Posterior vena cava (tissue), 2 donors: ENCODE measurements at regions not wholly inside any gene's neighbourhood (a gene's known extent, or its start where the extent isn't known, plus 50 kb on each side); places are given as distances from the start of the nearest gene placed in this dataset.

Experiments used
- DNase-seq: peaks from one replicate; pipeline ENCODE4 v3.0.0-alpha.2; 2020; ENCODE audit warnings: low spot score
- intact Hi-C, 2 donors: fragments of 100-400 bp; cut with DNase I; formaldehyde crosslinking; loops; one replicate each; pipeline versions ENCODE4 v1.14.1 to v1.14.2; 2022 to 2023
- donor health status: DM: yes; HTN: yes; CAD: no.
- donor health status: DM: yes; HTN: yes; CAD: no.

DNA sequence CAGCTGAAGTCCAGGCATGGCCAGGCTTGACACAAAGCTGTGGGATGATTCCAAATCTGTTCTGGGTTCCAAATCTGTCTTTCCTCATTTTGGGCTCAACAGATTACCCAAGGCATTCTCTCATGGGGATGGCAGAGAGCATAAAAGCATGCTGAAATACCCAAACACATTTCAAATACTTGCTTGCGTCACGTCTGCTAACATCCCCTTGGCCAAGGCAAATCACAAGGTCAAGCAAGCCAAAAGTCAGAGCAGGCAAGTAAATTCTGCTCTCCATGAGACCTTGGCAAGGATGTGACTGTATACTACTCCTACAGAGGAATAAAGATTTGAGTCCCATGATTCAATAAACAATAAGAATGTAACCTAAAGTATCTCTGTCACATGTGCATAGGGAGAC, 306.7 kb downstream of the EPB41L4A start:
- intact Hi-C loops, result no loop called here
- DNase-seq, result no peak

DNA sequence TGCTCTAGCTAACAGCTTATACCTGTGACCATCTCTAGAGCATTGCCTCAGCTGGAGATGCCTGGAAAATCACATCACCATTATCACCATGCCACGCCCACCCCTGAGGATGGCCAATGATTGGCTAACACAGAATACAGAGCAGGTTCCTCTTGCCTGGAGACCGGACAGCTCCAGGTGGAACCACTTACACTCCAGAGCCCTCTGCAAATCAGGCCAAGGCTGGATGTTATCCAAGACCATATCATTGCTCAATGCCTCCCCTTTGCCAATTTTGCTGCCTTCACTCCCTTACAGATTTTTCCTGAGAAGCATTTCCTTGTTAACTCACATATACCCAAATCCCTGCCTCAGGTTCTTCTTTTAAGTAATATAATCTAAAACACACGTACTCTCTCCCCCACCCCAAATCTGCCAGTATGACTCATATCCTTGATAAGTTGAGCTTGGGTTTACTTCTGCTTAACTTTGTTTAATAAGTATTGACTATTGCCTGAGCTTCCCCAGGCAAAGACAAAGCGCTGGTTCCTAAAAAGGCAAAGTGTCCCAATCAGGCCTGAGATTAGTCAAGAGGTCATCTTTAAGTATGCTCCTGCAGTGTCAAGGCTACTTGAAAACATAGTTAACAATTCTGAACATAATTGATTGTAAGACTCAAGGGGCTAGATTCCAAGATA, 309.6 kb downstream of the EPB41L4A start:
- peak; percentile 72 for DNase-seq
- intact Hi-C loops, result no loop called here

DNA sequence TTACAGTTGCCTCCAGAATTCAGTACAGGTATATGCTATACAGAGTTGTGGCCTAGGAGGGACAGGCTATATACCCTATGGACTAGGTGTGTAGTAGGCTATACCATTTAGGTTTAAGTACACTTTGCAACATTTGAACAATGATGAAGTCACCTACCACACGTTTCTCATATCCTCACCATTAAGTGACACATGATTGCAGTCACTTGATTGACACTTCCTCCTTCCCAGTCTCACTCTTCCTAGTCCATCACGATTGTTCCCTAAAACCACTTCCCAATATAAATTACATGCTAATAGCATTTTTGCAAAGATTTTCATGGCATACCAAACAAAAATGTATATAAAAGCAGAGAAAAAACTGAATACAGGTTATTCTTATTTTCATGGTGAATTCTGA, 312.2 kb downstream of the EPB41L4A start:
- DNase-seq, result no peak
- intact Hi-C loops, result no loop called here

DNA sequence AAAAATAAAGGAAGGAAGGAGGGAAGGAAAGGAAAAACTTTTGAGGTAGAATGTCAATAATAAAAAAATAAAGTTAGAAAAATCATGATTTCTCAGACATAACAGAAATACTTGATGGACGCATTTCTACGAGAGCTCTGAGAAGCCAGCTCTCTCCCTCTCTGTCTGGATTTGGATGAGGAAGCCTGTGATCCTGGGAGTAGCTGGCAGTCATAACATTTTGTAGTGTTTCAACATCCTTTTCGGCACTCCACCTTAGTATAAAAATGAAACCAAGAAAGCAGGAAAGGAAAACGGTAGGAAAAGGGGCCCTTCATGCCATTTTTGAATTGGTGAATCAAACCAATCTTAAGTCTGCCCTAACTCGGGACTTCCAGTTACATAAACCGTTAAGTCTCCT, 321.3 kb downstream of the EPB41L4A start:
- DNase-seq, result no peak
- intact Hi-C loops, result no loop called here

DNA sequence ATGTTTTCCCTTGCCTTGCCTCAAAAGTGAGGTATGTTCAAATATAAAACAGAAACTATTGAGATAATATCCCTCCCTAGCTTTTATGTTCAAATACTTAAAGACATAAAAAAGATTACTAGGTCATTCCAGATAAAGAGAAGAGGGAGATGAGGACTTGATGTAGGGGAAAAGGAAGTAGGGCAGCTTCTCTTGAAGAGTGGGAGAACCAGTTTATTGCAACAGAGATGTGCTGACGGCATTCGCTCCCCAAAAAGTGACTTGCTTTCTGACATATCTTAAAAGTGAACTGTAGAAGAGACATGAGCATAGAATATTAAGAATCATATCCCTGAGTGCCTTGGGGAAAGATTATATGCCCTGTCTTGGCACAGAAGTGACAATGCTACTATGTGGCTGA, 330.2 kb upstream of the NREP start:
- intact Hi-C loops, result no loop called here
- no peak for DNase-seq

DNA sequence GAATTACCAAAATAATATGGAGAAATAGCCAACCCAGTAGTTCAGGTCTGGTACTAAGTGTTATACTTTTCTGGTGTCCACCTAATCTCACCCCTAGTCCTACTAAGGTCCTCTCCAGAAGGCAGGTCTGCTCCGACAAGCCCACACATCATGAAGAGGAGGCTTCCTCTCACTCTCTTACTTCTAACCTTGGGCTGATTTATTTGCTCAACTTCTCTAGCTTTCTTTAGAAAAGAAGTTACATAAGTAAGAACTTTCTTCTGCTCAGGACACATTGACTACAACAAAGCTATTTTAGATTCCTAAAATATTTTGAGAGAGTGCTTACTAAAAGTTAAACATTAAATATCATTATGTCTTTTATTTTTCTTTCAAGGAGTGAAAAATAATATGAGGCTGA, 329.7 kb upstream of the NREP start:
- DNase-seq, result no peak
- intact Hi-C loops, result no loop called here

DNA sequence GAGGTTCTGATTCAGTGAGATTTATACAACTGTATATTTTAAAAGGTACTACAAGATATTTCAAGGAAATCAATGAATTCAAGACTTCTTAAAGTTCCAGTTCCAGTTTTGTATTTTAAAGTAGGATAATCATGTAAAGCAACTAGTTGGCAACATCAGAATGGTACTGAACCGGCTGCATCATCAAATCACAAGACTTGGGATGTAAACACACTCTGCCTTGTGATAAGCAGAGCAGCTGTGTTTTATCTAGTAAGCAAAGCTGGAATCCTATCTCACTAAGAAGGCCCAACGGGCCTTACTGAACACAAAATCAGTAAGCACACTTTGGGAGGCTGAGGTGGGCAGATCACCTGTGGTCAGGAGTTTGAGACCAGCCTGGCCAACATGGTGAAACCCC, 327.2 kb upstream of the NREP start:
- intact Hi-C loops, result no loop called here
- DNase-seq, result no peak

DNA sequence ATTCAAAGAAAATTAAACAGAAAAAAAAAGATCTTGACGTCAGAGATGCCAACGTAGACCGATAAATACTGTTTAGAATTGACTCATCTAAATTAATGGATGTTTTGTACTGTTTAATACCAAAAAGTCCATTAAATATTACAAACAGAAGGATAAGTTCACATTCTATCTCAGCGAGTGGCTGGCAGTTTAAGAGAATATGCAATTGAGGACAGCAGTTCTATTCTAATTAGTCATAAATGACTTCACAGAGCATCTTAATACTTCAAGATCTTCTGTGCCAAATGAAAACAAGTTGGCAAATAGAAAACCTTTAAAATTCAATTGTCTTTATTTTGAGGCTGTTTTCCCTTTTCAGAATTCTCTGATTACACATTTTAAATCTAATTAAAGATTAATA, 326.6 kb upstream of the NREP start:
- DNase-seq, result no peak
- intact Hi-C loops, result no loop called here

DNA sequence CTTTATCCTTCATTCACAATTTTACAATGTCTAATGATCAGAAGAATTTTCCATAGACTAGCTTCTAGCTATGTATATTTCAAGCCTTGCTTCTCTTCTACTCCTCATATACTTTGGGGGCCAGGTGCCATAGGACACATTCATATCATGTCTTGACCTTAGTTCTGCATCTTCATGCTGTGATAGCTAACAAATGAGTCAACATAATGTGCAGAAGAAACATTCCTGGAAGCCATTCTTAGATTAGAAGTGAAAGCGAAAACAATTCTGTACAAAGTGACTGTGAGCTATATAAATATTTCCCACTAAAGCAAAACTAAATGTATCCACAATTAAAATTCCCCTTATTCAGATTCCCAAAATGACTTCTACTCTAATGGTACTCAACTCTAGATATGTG, 320.2 kb upstream of the NREP start:
- no peak for DNase-seq
- intact Hi-C loops, result no loop called here

DNA sequence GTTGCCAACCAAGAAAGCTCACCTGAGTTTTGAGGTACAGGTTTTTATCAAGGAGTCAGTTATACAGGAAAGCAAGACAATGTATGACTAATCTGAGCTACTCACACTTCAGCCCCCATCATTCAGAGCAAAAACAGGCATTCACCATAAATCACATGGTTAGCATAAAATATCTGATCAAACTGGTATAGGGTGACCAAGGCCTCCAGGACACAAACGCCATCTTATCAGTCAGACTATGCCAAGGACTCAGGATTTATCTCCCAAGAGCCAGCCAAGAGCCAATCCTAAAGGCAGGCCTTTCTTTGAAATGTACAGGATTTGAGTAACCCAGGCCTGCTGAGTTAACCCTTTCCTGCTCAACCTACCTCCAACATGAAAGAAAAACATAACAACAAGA, 313.0 kb upstream of the NREP start:
- intact Hi-C loops, result no loop called here
- DNase-seq, result no peak

DNA sequence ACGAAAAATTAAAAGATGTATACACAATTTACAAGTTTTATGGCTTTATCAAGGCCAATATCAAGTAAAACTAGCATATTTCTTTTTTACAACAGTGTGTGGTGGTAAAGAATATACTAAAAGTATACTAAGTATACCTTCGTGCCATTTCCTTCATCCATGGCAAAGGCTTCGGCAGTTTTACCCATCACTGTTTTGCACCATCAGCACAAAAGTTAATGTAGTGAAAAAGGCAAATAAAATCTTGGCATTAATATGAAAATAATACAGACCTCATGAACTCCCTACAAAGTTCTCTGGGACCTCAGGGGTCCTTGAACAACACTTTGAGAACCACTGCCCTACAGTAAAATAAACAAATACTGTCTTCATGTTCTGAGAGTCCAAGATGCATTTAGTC, 312.3 kb upstream of the NREP start:
- no peak for DNase-seq
- intact Hi-C loops, result no loop called here

DNA sequence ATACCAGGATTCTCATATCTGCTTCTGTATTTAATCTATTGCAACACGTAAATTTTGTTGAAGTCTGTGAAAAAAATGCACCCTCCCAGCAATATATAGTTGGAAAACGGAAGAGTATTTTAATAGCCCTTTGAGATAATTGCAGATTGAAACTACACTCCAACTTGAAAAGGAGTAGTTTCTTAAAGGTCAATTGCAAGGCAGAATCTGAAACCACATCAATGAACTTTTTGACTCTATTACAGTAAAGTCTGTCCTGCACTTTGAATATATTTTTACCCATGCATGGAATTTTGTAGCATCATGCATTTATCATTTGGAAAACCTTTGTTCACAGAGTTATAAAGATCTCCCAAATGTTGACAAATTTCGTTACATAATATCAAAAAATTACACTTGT, 311.6 kb upstream of the NREP start:
- intact Hi-C loops, result no loop called here

DNA sequence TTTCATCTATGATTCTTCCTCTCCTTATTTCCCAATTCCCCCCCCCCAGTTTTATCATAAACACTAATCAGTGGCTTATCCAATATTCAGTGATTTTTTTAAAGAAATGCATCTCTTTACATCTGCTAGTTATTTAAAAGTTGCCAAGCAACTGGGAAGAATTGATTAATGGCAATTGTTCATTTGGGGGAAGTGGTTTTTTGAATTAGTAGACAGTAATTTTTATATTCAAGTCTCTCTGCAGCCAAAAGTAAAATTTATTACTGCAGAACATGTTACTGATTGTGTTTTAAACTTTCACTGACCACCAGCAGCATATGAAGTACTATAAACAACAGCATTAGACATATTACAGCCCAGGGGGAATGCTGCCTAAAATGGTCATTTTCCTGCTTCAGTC, 308.8 kb upstream of the NREP start:
- DNase-seq, result no peak
- intact Hi-C loops, result no loop called here

More for the DNA sequence above, 311.6 kb upstream of the NREP start:
- no peak for DNase-seq

DNA sequence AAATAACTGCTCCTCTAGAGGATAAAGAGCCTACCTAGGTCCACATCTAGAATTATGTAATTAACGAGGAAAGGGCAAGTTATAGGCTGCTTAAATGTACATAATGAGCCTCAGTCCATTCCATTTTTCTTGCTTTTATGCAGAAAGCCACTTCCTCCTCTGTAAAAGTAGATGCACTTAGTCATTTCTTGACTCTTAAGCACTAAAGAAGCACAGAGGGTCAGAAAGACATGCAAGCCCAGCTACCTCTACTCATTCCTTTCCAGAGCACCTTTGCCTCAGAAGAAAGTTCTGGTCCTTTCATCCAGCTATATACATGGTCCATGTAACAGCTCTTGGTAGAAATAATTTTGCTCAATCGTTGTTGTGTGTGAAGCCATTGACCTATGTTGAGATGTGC, 308.0 kb upstream of the NREP start:
- intact Hi-C loops, result no loop called here
- no peak for DNase-seq

DNA sequence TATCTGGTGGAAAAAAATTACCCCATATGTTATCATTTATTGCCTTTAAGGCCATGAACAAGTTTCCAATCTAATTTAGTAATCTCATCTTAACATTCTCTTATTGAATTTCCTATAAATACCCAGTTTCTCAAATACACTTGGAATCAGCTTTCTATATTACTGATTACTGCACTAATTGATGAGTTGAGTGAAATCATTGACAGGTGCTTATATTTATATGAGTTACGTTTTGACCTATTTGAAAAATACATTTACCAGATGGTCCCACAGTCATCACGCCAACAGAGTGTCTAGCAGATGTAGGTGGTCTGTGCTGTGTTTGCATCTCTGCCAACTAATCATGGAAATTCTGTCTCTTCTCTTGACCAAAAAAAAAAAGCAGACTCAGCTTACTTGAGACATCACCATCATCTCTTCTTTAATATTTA, 307.3 kb upstream of the NREP start:
- intact Hi-C loops, result no loop called here
- DNase-seq, result no peak

DNA sequence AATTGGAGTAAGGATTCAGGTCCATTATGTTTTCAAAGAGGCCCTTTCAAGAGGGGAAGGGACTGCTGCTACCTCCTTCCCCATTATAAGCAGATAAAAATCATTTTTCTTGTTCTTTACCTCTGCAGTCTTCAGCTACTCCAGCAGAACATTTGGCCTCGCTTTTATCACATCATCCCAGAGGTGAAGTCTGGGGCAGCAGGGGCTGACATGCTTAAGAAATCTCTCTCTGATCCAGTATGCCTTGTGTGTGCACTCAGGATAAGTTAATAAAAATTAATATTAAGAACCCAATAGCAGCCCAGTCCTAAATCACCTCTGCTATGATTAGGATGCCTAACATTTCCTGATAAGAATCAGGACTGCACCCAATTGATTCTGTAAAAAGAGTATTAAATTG, 306.9 kb upstream of the NREP start:
- intact Hi-C loops, result no loop called here
- DNase-seq, result no peak

DNA sequence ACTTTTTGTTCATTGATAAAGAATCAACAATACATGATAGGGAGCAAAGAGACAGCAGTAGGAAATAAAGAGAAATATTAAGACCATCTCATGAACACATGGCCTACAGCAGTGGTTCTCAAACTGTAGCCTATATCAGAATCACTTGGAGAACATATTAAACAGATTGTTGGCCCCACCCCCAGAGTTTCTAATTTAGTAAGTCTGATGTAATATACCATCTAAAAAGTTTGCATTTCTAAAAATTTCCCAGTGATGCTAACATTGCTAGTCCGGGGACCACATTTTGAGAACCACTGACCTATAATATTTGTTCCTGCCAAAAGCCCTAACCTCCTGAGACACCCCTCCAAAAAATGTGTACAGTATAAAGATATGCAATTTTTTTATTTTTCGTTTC, 306.2 kb upstream of the NREP start:
- DNase-seq, result no peak
- intact Hi-C loops, result no loop called here

DNA sequence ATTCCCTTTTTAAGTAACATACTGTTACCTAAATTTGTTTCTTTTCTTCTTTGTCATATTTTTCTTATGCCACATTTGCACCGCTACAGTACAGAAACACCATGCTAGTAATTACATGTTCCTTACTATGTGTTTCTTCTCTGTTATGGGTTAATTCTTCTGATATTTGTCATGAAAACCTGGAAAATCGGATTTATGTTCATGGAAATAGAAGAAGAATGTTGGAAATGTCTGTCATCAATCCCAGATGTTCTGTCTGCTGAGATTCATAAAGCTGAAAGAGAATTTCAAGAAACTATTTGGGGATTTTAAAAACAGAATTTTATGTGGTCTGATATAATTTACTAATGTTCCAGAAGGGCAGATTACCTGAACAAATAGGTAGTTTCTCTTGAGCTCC, 305.2 kb upstream of the NREP start:
- no peak for DNase-seq
- intact Hi-C loops, result no loop called here

DNA sequence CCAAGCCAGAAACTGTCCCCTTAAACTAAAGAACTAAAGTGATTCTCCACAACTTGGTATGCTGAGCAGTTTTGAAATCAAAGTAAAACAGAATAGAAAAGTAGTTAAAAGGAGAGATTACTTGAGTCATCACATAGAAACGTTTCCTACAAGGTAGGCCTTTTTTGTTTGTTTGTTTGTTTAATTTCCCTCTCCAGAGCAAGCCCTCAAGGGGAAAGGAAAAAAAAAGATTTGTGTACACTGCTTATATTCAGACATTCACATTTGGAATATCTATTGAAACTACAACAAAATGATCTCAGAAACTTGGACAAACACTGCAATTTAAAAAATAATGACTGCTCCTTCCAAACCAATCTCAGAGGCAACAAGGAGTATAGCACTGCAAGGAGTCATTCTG, 304.7 kb upstream of the NREP start:
- intact Hi-C loops, result no loop called here
- no peak for DNase-seq

DNA sequence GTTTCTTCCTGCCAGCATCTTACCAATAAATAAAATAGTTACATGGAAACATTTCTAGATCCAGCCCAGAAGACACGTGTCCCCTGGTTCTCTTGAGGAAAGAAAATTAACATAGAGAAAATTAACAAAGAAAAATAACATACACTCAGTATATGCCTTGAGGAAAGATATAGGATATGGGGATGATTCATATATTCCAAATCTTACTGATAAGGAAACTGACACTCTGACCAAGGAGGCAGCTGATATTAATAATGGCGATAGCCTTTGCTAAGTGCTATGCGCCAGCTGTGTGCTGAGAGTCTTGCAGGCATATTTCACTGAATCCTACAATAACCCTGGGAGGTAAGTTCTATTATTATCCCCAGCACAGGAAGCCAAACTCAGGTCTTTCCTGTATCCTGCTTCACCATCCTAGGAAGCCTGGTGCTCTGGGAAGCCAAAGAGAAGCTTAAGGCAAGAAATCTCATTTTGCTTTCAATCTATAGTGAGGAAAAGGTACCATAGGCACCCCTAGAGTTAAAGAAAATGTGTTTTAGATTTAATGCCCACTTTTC, 302.7 kb upstream of the NREP start:
- intact Hi-C loops, result no loop called here
- no peak for DNase-seq

DNA sequence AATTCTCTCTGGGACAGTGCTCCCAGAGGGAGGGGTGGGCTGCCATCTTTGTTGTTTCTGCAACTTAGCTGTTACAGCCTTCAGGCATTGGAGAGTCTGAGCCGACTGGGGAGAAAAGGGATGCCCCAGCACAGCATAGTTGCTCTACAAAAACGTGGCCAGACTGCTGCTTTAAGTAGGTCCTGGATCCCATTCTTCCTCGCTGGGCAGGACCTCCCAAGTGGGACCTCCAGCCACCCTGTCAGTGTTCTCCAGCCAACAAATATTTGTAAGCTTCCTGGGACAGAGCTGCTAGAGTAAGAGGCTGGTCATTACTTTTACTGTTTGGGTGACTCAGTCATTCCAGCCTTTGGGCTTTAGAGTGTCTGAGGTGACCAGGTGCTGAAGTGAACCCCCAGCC, 292.7 kb upstream of the NREP start:
- no peak for DNase-seq
- intact Hi-C loops, result loop anchor here in 1 of 2 donors (5.0 kb wide), 1 partner anchor 1048 kb away; no protein-coding TSS in a partner anchor

DNA sequence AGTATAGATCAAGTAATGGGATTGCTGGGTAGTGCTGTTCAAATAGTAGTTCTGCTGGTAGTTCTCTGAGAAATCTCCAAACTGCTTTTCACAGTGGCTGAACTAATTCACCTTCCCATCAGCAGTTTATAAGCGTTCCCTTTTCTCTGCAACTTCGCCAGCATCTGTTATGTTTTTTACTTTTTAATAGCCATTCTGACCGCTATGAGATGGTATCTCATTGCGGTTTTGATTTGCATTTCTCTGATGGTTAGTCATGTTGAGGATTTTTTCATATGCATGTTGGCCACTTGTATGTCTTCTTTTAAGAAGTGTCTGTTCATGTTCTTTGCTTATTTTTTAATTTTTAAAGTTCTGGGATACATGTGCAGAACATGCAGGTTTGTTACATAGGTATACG, 279.2 kb upstream of the NREP start:
- DNase-seq, result no peak
- intact Hi-C loops, result no loop called here
